Sigmoid colon (tissue), 6 donors: ENCODE measurements at regions not wholly inside any gene's neighbourhood (a gene's known extent, or its start where the extent isn't known, plus 50 kb on each side); places are given as distances from the start of the nearest gene placed in this dataset.
"Not testable (repeated sequence)": the region's sequence is repeated elsewhere in the genome, so short reads cannot be mapped to it uniquely, and the experiment has no call there.

Experiments used
- DNase-seq: peaks from one replicate; pipeline ENCODE4 v3.0.0-alpha.2; 2019
- H3K27ac ChIP-seq, 4 donors: fragments of 200-600 bp; sonication (generic); one replicate each; pipeline ENCODE4 v1.5.1; 2016 to 2019; ENCODE audit warnings: mild to moderate bottlenecking in 1 of 4
- H3K27me3 ChIP-seq, 3 donors: fragments of 200-600 bp; sonication (generic); one replicate each; pipeline ENCODE4 v1.5.1; 2019; ENCODE audit warnings: mild to moderate bottlenecking in 1 of 3
- H3K36me3 ChIP-seq, 4 donors: fragments of 200-600 bp; sonication (generic); one replicate each; pipeline ENCODE4 v1.5.1; 2016 to 2019
- H3K4me1 ChIP-seq, 4 donors: fragments of 200-600 bp; sonication (generic); one replicate each; pipeline ENCODE4 v1.5.1; 2017 to 2019
- H3K4me3 ChIP-seq, 4 donors: fragments of 200-600 bp; sonication (generic); one replicate each; pipeline ENCODE4 v1.5.1; 2017 to 2019; ENCODE audit warnings: mild to moderate bottlenecking in 2 of 4, moderate library complexity in 1 of 4
- H3K9me3 ChIP-seq, 4 donors: fragments of 200-600 bp in 3 of 4; sonication (generic) in 3 of 4; one replicate each; pipeline versions ENCODE4 v1.5.1 to v1.6.1; 2013 to 2019
- EP300 ChIP-seq, 4 donors: sonication (generic); formaldehyde crosslinking; IDR thresholded peaks; one replicate each; pipeline ENCODE4 v1.6.1; 2017; ENCODE audit warnings: antibody characterized with exemption in 4 of 4
- POLR2A ChIP-seq, 2 donors: fragments of 450-650 bp; IDR thresholded peaks; one replicate each; pipeline ENCODE4 v1.6.1; 2016; ENCODE audit warnings: antibody characterized with exemption in 2 of 2, mild to moderate bottlenecking in 2 of 2, moderate library complexity in 2 of 2
- POLR2AphosphoS5 ChIP-seq, 4 donors: sonication (generic); formaldehyde crosslinking; IDR thresholded peaks; one replicate each; pipeline ENCODE4 v1.6.1; 2017; ENCODE audit warnings: antibody characterized with exemption in 4 of 4
- WGBS, 2 donors: extraction: QIAGEN DNeasy Blood & Tissue Kit; methylation state at CpG; one replicate each; pipeline ENCODE4 v1.1.7; 2013; 5-methylcytosine and 5-hydroxymethylcytosine counted together
- intact Hi-C: fragments of 100-400 bp; cut with DNase I; formaldehyde crosslinking; loops from one replicate; pipeline ENCODE4 v1.15.1; 2023
- TF ChIP-seq, protein P1 (sequence below), 4 experiments: fragments of 450-650 bp in 3 of 4; fragments of 200-600 bp in 1 of 4; IDR thresholded peaks; one replicate each; pipeline ENCODE4 v1.5.1; 2016 to 2019; ENCODE audit warnings: antibody characterized with exemption in 4 of 4, mild to moderate bottlenecking in 3 of 4, moderate library complexity in 2 of 4
- donor health status: healthy with polysubstance abuse.
- donor health status: healthy.

DNA sequence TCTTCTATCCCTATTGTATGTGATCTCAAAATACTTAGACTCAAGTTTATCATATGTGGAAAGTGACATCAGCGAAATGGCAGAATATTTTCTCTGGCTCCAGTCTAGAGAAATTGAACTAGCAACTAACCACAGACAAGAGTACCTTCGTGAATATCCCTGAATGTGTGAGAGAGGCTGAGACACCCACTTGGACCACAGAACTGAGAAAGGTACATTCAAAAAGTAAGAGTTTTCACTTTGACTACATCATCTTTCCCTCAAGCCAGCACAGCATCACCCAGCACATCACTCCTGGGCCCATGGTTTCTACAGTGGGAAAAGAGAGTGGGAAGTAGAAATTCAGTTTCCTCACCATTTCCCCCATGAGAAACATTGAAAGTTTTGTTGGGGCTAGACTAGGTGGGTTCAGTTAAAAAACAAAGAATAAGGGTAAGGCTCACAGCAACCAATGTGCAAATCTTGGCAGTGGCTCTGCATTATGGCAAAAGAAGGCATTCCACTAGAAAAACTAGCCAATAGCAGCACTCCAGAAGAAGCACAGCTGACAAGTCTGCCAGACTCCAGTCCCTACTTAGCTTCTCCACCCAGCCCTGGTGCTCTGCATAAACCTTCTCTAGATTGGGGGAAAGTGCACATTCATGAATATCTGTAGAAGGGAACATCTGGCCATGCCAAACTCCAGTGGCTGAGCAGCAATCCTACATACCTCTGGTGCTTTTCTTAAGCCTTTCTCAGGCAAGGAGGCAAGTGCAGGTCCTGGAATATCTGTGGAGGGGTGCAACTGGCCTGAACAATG is 225.6 kb upstream of the VLDLR start:
- TF ChIP-seq POLR2A (IDR thresholded peaks at IDR 0.05): no peak
- DNase-seq: no peak
- no peak overlapping the region for H3K27ac ChIP-seq
- no peaks in the 10 kb centered on the region for H3K27me3 ChIP-seq
- intact Hi-C loops: no loop called here
- H3K4me3 ChIP-seq: no peak overlapping the region
- no peaks in the 10 kb centered on the region for H3K36me3 ChIP-seq
- H3K9me3 ChIP-seq: no peaks in the 10 kb centered on the region
- WGBS, 2 donors: 83 to 85% methylated on average over 2 of the region's 2 CpGs
- no peaks in the 10 kb centered on the region for H3K4me1 ChIP-seq

DNA sequence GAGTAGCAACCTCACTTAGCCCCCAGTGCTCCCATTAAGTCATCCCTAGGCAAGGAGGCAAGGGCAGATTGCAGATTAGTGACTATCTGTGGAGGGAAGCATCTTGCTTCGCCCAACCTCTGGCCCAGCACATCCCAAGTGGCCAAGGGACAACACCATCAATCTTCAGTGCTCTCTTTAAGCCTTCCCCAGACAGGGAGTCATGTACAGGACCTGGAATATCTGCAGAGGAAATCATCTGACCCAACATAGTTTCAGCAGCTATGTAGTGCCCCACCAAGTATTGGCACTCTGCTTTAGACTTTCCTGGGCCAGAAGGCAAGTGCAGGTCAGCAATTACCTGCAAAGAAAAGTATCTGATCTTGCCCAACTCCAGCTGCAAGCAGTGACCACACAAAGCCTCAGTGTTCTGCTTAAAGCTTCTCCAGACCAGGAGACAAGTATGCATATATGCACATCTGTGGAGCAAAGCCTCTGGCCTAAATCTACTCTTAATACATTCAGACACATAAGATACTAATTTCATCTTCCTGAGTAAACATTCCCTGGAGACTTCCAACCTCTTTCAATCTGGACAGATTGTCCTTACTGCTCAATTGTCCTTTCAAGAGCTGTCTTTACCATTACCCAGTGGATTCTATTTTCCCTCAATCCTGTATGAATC is 224.8 kb upstream of the VLDLR start:
- WGBS, 2 donors: 0 to 32% methylated on average over 1 of the region's 1 CpG
- Histone ChIP-seq H3K4me3 (no peak overlapping the region), H3K4me1 (no peaks in the 10 kb centered on the region), H3K27ac (no peak overlapping the region), H3K27me3 (no peaks in the 10 kb centered on the region), H3K9me3 (no peaks in the 10 kb centered on the region), H3K36me3 (no peaks in the 10 kb centered on the region)
- intact Hi-C loops: no loop called here
- TF ChIP-seq, protein P1, sequence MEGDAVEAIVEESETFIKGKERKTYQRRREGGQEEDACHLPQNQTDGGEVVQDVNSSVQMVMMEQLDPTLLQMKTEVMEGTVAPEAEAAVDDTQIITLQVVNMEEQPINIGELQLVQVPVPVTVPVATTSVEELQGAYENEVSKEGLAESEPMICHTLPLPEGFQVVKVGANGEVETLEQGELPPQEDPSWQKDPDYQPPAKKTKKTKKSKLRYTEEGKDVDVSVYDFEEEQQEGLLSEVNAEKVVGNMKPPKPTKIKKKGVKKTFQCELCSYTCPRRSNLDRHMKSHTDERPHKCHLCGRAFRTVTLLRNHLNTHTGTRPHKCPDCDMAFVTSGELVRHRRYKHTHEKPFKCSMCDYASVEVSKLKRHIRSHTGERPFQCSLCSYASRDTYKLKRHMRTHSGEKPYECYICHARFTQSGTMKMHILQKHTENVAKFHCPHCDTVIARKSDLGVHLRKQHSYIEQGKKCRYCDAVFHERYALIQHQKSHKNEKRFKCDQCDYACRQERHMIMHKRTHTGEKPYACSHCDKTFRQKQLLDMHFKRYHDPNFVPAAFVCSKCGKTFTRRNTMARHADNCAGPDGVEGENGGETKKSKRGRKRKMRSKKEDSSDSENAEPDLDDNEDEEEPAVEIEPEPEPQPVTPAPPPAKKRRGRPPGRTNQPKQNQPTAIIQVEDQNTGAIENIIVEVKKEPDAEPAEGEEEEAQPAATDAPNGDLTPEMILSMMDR (IDR thresholded peaks at IDR 0.05): no peak
- TF ChIP-seq POLR2A (IDR thresholded peaks at IDR 0.05): no peak
- TF ChIP-seq EP300 (IDR thresholded peaks at IDR 0.05): no peak
- no peak for TF ChIP-seq POLR2AphosphoS5 (IDR thresholded peaks at IDR 0.05)
- no peak for DNase-seq

DNA sequence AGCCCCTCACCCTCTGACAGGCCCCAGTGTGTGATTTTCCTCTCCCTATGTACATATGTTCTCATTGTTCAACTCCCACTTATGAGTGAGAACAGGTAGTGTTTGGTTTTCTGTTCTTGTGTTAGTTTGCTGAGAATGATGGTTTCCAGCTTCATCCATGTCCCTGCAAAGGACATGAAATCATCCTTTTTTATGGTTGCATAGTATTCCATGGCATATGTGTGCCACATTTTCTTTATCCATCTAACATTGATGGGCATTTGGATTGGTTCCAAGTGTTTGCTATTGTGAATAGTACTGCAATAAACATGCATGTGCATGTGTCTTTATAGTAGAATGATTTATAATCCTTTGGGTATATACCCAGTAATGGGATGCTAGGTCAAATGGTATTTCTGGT is 223.7 kb upstream of the VLDLR start:
- H3K9me3 ChIP-seq, H3K4me1 ChIP-seq, DNase-seq, intact Hi-C loops, H3K36me3 ChIP-seq, H3K4me3 ChIP-seq, H3K27me3 ChIP-seq, H3K27ac ChIP-seq: not testable (repeated sequence)

DNA sequence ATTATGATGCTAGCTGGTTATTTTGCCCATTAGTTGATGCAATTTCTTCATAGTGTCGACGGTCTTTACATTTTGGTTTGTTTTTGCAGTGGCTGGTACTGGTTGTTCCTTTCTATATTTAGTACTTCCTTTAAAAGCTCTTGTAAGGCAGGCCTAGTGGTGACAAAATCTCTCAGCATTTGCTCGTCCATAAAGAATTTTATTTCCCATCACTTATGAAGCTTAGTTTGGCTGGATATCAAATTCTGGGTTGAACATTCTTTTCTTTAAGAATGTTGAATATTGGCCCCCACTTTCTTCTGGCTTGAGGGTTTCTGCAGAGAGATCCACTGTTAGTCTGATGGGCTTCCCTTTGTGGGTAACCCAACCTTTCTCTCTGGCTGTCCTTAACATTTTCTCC is 219.8 kb upstream of the VLDLR start:
- H3K4me3 ChIP-seq, H3K9me3 ChIP-seq, H3K4me1 ChIP-seq: not testable (repeated sequence)

DNA sequence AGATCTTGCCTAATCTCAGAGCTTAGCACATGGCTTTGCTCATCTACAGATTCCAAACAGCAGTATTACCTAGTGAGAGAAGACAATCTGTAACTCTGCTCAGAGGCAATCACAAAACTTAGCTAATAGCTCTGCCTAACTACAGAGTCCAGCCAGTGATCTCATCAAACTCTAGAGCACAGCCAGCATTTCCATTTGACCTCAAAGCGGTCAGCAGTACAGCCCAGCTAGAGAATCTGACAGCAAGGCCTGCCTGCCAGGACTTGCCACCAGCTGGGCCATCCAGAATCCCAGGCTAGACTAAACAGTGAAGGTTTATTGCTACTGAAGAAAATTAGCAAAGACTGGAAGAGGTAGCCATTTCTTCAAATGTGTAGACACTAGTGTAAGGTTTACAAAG is 217.9 kb upstream of the VLDLR start:
- no peak overlapping the region for H3K27ac ChIP-seq
- intact Hi-C loops: no loop called here
- H3K27me3 ChIP-seq: no peaks in the 10 kb centered on the region
- H3K9me3 ChIP-seq: no peaks in the 10 kb centered on the region
- no peaks in the 10 kb centered on the region for H3K4me1 ChIP-seq
- H3K4me3 ChIP-seq: no peak overlapping the region
- no peaks in the 10 kb centered on the region for H3K36me3 ChIP-seq
- 0% methylated on average over 1 of the region's 1 CpG for WGBS, 2 donors
- no peak for DNase-seq
- TF ChIP-seq, protein P1 (IDR thresholded peaks at IDR 0.05): no peak
- TF ChIP-seq EP300 (IDR thresholded peaks at IDR 0.05): no peak
- TF ChIP-seq POLR2A (IDR thresholded peaks at IDR 0.05): no peak
- TF ChIP-seq POLR2AphosphoS5 (IDR thresholded peaks at IDR 0.05): no peak

More for the DNA sequence above, 219.8 kb upstream of the VLDLR start:
- H3K27ac ChIP-seq, intact Hi-C loops, H3K36me3 ChIP-seq, H3K27me3 ChIP-seq, DNase-seq: not testable (repeated sequence)
- WGBS, 2 donors: 70 to 74% methylated on average over 3 of the region's 3 CpGs

DNA sequence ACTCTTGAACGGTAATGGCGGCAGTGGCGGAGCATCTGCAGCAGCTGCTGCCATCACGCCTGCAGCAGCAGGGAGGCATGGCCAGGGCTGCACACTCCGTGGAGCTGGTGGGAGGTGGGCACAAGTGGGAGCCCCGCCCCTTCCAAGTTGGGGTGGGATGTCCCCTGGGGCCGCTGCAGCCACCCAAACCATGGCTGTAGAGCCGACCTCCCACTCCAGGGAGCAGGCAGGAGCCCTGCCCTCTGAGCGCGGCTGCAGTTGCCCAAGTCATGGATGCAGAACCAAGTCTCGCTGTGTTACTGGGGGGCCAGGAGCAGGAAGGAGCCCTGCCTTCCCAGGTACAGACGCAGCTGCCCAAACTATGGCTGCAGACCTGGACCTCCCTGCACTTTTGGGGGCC is 215.3 kb upstream of the VLDLR start:
- no peaks in the 10 kb centered on the region for H3K27me3 ChIP-seq
- H3K4me1 ChIP-seq: no peaks in the 10 kb centered on the region
- no peaks in the 10 kb centered on the region for H3K36me3 ChIP-seq
- intact Hi-C loops: no loop called here
- TF ChIP-seq, protein P1 (IDR thresholded peaks at IDR 0.05): no peak
- TF ChIP-seq POLR2A (IDR thresholded peaks at IDR 0.05) (no peak), EP300 (IDR thresholded peaks at IDR 0.05) (no peak), POLR2AphosphoS5 (IDR thresholded peaks at IDR 0.05) (no peak)
- H3K4me3 ChIP-seq: no peak overlapping the region
- H3K27ac ChIP-seq: no peak overlapping the region
- no peak for DNase-seq
- H3K9me3 ChIP-seq: no peaks in the 10 kb centered on the region
- WGBS, 2 donors: 91% methylated on average over 12 of the region's 12 CpGs
